ENCODE measurements at regions not wholly inside any gene's neighbourhood (a gene's known extent, or its start where the extent isn't known, plus 50 kb on each side); places are given as distances from the start of the nearest gene placed in this dataset.

DNA sequence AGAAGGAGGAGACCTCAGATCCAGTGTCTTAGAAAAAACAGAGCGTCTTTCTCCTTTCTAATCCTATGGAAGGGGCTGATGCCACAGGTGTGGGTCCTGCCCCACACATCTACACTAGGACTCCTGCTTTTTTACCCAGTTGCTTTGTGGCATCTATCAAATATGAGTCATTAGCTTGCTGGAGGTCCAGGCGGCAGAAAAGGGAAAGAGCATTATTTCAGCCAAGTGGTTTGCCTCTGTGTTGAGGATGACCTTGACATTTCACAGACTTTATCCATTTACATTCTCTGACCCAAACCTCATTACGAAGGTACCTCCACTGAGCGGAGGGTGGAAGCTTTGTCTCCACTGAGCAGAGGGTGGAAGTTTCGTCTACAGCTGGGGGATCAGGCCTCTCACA lies 308.4 kb upstream of the KLF6 start:
- H3K27me3 ChIP-seq (replicated peaks; ENCODE audit: insufficient read depth) = no peaks in the 10 kb centered on the region
- no peak for ATAC-seq (ENCODE audit: insufficient number of reproducible peaks, low FRiP score, low read depth)
- TF ChIP-seq, protein P1, sequence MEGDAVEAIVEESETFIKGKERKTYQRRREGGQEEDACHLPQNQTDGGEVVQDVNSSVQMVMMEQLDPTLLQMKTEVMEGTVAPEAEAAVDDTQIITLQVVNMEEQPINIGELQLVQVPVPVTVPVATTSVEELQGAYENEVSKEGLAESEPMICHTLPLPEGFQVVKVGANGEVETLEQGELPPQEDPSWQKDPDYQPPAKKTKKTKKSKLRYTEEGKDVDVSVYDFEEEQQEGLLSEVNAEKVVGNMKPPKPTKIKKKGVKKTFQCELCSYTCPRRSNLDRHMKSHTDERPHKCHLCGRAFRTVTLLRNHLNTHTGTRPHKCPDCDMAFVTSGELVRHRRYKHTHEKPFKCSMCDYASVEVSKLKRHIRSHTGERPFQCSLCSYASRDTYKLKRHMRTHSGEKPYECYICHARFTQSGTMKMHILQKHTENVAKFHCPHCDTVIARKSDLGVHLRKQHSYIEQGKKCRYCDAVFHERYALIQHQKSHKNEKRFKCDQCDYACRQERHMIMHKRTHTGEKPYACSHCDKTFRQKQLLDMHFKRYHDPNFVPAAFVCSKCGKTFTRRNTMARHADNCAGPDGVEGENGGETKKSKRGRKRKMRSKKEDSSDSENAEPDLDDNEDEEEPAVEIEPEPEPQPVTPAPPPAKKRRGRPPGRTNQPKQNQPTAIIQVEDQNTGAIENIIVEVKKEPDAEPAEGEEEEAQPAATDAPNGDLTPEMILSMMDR (IDR thresholded peaks at IDR 0.05) = no peak
- H3K36me3 ChIP-seq = no peaks in the 10 kb centered on the region
- H3K27ac ChIP-seq = no peak overlapping the region
- H3K4me1 ChIP-seq (ENCODE audit: control insufficient read depth in 1 of 2, low read depth in 2 of 2) = no peaks in the 10 kb centered on the region
- no peaks in the 10 kb centered on the region for H3K9me3 ChIP-seq
- no peak for DNase-seq (ENCODE audit: low spot score)
- no peak overlapping the region for H3K4me3 ChIP-seq

DNA sequence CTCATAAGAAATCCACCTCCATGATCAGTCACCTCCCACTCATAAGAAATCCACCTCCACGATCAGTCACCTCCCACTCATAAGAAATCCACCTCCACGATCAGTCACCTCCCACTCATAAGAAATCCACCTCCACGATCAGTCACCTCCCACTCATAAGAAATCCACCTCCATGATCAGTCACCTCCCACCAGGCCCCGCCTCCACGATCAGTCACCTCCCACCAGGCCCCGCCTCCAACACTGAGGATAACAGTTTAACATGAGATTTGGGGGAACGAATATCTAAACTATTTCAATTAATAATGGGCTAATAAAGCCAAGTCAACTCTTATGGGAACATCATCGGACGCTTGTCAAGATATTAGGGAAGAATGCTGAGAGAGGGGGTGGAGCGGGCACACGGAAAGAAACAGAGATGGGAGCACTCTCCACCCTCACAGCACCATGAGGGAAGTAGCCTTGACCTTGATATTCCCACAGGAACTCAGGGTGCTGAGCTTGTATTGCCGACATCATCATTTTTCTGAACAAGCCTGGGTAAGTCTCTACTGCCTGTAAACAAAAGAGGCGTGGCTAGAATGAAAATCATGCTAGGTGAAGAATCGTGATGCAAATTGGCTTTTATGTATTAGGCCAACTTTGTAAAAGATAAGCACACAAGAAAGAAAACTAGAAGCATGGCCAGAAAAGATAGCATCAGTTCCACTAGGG lies 303.5 kb upstream of the KLF6 start:
- Histone ChIP-seq H3K4me1 (ENCODE audit: control insufficient read depth in 1 of 2, low read depth in 2 of 2) (peaks cover 4 to 20% of the 10 kb centered on the region in 2 donors), H3K27ac (no peak overlapping the region), H3K4me3 (no peak overlapping the region), H3K9me3 (no peaks in the 10 kb centered on the region), H3K27me3 (replicated peaks; ENCODE audit: insufficient read depth) (no peaks in the 10 kb centered on the region), H3K36me3 (no peaks in the 10 kb centered on the region)
- TF ChIP-seq, protein P1 (IDR thresholded peaks at IDR 0.05) = no peak
- ATAC-seq (ENCODE audit: insufficient number of reproducible peaks, low FRiP score, low read depth) = no peak
- no peak for DNase-seq (ENCODE audit: low spot score)

DNA sequence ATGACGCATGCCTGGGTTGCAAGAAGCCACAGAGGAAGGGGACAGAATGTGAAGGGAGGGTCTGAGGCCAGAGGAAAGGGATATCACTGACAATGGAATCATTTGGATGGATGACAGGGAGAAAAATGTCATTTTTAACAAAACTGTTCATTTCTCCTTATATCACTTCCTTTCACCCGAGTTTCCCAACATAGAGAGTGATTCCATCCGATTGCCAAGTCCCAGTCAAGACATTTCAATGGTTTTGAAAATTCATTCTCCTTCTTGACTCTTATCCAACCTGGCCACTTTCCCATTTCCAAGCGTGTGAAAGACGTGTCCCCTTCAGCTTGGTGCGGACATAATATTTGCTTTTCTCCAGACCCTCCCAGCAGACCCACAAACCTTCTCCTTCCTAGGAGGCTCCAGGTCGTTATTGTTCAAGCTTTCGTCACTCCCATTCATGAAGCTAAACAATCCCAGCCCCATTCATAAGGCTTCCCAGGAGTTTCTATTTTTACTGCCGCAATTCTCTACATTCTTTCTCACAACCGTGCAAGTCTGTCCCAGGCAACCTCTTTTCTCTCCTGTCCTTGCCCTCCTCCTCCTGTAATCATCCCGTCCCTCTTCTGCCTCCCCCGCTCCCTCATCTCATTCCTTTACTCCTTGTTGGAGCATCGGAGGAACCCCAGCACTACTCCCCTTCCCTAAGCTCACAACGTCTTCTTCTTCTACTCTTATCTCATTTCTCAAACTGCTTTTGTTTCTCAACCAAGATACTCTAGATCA lies 301.3 kb upstream of the KLF6 start:
- Histone ChIP-seq H3K27ac (peak overlapping the region in 1 of 2 donors; percentile 30), H3K4me3 (peak overlapping the region; percentile 54)

DNA sequence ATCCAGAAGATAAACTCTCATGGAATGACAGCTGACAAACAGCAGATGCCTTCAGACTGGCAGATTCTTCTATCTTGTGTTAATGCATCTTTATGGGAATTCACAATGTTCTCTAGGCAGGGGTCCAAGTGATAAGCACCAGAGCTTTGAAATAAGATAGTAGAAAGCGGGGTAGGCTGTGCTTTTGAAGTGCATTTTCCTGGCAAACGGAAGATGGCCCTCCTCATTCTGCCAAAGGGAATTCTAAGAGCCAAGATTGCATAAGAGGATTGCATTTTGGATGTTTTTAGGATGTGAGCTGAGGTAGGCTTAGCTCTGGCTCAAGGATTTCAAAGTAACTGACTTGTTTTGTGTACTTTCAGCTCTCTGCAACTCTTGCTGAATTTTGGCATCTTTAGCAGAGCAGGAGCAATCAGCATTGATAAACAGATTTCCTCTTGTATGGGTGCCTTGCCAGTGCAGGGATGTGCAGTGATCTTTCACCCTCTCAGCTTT lies 298.5 kb upstream of the KLF6 start:
- H3K4me1 ChIP-seq (ENCODE audit: control insufficient read depth in 1 of 2, low read depth in 2 of 2) = peaks cover 22 to 45% of the 10 kb centered on the region in 2 donors
- no peak for ATAC-seq (ENCODE audit: insufficient number of reproducible peaks, low FRiP score, low read depth)
- H3K4me3 ChIP-seq = no peak overlapping the region
- H3K9me3 ChIP-seq = no peaks in the 10 kb centered on the region
- TF ChIP-seq, protein P1 (IDR thresholded peaks at IDR 0.05) = no peak
- H3K36me3 ChIP-seq = no peaks in the 10 kb centered on the region
- DNase-seq (ENCODE audit: low spot score) = no peak
- no peaks in the 10 kb centered on the region for H3K27me3 ChIP-seq (replicated peaks; ENCODE audit: insufficient read depth)
- H3K27ac ChIP-seq = peak overlapping the region; percentile 4 to 43

More for the DNA sequence above, 301.3 kb upstream of the KLF6 start:
- TF ChIP-seq, protein P1 (IDR thresholded peaks at IDR 0.05) = no peak
- H3K27me3 ChIP-seq (replicated peaks; ENCODE audit: insufficient read depth) = no peaks in the 10 kb centered on the region
- H3K9me3 ChIP-seq = no peaks in the 10 kb centered on the region
- no peaks in the 10 kb centered on the region for H3K36me3 ChIP-seq
- DNase-seq (ENCODE audit: low spot score) (no peak), ATAC-seq (ENCODE audit: insufficient number of reproducible peaks, low FRiP score, low read depth) (no peak)
- H3K4me1 ChIP-seq (ENCODE audit: control insufficient read depth in 1 of 2, low read depth in 2 of 2) = peaks cover 22 to 41% of the 10 kb centered on the region in 2 donors

DNA sequence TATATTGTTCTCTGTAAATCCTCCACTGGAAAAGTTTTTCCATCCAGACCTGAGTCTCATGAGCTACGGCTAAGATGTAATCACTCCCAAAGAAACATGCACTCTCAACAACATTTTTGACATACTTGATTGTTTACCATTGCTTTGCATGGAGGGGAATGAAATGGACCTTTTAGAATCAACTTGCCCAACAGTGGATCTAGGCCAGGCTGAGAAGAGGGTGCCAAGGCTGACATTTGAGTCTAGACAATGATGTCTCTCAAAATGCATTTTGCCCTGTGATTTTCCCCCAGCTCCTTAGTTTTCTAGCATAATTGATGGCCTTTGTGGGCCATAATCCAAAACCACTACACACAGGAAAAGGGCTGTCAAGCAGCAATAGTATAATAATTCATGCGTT lies 297.9 kb upstream of the KLF6 start:
- Histone ChIP-seq H3K27ac (peak overlapping the region; percentile 4 to 43), H3K36me3 (no peaks in the 10 kb centered on the region), H3K4me1 (ENCODE audit: control insufficient read depth in 1 of 2, low read depth in 2 of 2) (peaks cover 22 to 45% of the 10 kb centered on the region in 2 donors), H3K4me3 (no peak overlapping the region), H3K27me3 (replicated peaks; ENCODE audit: insufficient read depth) (no peaks in the 10 kb centered on the region), H3K9me3 (no peaks in the 10 kb centered on the region)
- DNase-seq (ENCODE audit: low spot score) (no peak), ATAC-seq (ENCODE audit: insufficient number of reproducible peaks, low FRiP score, low read depth) (no peak)
- TF ChIP-seq, protein P1 (IDR thresholded peaks at IDR 0.05) = no peak
